ENCODE measurements at regions not wholly inside any gene's neighbourhood (a gene's known extent, or its start where the extent isn't known, plus 50 kb on each side); places are given as distances from the start of the nearest gene placed in this dataset.

DNA sequence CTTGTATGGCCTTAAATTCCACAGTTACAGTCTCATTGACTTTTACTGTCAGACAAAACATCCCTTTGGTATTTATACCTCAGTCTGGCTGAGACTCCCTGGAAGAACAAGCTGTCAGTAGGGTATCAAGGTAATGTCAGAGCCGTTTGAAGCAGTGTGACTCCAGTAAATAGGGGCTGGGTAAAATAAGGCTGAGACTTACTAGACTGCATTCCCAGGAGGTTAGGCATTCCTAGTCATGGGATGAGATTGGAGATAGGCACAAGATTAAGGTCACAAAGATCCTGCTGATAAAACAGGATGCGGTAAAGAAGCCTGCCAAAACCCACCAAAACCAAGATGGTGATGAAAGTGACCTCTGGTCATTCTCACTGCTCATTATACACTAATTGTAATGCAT, 219.5 kb upstream of the SKOR2 start:
- H3K4me1 Mint-ChIP-seq (ENCODE audit: low read depth), result no peaks in the 10 kb centered on the region
- no peak overlapping the region for H3K4me3 Mint-ChIP-seq (ENCODE audit: unreplicated experiment)
- TF ChIP-seq, protein P1, sequence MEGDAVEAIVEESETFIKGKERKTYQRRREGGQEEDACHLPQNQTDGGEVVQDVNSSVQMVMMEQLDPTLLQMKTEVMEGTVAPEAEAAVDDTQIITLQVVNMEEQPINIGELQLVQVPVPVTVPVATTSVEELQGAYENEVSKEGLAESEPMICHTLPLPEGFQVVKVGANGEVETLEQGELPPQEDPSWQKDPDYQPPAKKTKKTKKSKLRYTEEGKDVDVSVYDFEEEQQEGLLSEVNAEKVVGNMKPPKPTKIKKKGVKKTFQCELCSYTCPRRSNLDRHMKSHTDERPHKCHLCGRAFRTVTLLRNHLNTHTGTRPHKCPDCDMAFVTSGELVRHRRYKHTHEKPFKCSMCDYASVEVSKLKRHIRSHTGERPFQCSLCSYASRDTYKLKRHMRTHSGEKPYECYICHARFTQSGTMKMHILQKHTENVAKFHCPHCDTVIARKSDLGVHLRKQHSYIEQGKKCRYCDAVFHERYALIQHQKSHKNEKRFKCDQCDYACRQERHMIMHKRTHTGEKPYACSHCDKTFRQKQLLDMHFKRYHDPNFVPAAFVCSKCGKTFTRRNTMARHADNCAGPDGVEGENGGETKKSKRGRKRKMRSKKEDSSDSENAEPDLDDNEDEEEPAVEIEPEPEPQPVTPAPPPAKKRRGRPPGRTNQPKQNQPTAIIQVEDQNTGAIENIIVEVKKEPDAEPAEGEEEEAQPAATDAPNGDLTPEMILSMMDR (IDR thresholded peaks at IDR 0.05), result no peak
- H3K27ac Mint-ChIP-seq (ENCODE audit: unreplicated experiment), result no peak overlapping the region
- no peaks in the 10 kb centered on the region for H3K9me3 Mint-ChIP-seq (ENCODE audit: low read depth)
- no peaks in the 10 kb centered on the region for H3K36me3 Mint-ChIP-seq (ENCODE audit: low read depth)
- H3K27me3 Mint-ChIP-seq (ENCODE audit: low read depth), result peaks cover 6% of the 10 kb centered on the region
- DNase-seq (ENCODE audit: low spot score), result no peak

DNA sequence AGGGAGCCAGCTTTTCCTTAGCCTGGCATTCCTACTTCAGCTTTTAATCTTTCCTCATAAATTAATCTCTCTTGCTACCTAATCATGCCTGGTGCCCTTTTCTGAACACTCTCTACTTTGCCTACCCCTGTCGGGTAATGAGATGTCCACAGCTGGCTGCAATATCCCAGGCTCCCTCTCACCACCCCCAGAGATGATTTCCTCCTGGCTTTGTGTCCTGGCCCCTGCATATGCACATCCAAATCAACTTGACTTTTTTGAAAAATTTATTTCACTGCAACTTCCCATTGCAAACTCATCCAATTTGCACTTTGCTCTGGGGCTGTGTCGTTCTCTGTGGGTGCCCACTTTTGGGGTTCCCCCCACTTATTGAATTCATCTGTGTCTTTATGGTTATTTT, 218.1 kb upstream of the SKOR2 start:
- H3K4me3 Mint-ChIP-seq (ENCODE audit: unreplicated experiment), result no peak overlapping the region
- H3K9me3 Mint-ChIP-seq (ENCODE audit: low read depth), result no peaks in the 10 kb centered on the region
- TF ChIP-seq, protein P1 (IDR thresholded peaks at IDR 0.05), result no peak
- H3K27ac Mint-ChIP-seq (ENCODE audit: unreplicated experiment), result no peak overlapping the region
- no peak for DNase-seq (ENCODE audit: low spot score)
- peaks cover 6% of the 10 kb centered on the region for H3K27me3 Mint-ChIP-seq (ENCODE audit: low read depth)
- no peaks in the 10 kb centered on the region for H3K36me3 Mint-ChIP-seq (ENCODE audit: low read depth)
- H3K4me1 Mint-ChIP-seq (ENCODE audit: low read depth), result no peaks in the 10 kb centered on the region

DNA sequence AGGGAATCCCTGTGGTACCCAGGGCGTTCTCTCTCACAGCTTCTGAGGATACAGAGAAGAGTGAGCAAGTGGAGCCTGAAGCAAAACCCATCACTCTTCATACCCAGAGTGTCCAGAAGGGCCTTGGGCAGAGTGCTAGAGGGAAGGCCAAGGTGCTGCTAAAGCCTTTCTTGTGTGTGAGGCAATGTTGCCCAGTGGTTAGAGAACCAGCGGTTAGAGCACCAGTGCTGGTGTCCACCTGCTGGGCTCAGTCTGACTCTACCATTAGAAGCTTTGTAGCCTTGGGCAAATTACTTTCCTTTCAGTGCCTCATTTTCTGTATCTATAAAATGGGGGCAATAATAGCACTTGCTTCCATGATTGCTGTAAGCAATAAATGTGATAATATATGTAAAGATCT, 210.5 kb upstream of the SKOR2 start:
- DNase-seq (ENCODE audit: low spot score), result no peak
- no peaks in the 10 kb centered on the region for H3K9me3 Mint-ChIP-seq (ENCODE audit: low read depth)
- no peaks in the 10 kb centered on the region for H3K27me3 Mint-ChIP-seq (ENCODE audit: low read depth)
- TF ChIP-seq, protein P1 (IDR thresholded peaks at IDR 0.05), result no peak
- H3K36me3 Mint-ChIP-seq (ENCODE audit: low read depth), result no peaks in the 10 kb centered on the region
- no peaks in the 10 kb centered on the region for H3K4me1 Mint-ChIP-seq (ENCODE audit: low read depth)
- no peak overlapping the region for H3K4me3 Mint-ChIP-seq (ENCODE audit: unreplicated experiment)
- H3K27ac Mint-ChIP-seq (ENCODE audit: unreplicated experiment), result no peak overlapping the region

DNA sequence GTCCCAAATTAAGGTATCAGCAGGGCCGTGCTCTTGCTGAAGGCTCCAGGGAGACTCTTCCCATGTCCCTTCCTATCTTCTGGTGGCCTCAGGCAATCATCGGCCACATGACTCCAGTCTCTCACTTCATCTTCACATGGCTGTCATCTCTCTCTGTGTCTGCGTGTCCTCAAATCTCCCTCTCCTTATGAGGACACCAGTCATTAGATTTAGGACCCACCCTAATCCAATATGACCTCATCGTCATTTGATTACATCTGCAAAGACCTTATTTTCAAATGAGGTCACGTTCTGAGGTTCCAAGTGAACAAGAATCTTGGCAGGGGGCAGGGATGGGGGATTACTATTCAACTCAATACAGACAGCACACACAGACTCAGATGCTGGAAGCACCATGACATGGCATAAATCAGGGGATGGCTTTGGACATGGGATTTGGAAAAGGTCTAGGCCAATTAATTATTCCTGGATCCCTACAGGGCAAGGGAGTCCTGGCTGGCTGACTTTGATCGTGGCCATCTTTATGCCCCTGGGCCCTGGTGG, 210.0 kb upstream of the SKOR2 start:
- DNase-seq (ENCODE audit: low spot score), result no peak
- H3K36me3 Mint-ChIP-seq (ENCODE audit: low read depth), result no peaks in the 10 kb centered on the region
- no peaks in the 10 kb centered on the region for H3K4me1 Mint-ChIP-seq (ENCODE audit: low read depth)
- no peaks in the 10 kb centered on the region for H3K27me3 Mint-ChIP-seq (ENCODE audit: low read depth)
- TF ChIP-seq, protein P1 (IDR thresholded peaks at IDR 0.05), result no peak
- H3K27ac Mint-ChIP-seq (ENCODE audit: unreplicated experiment), result no peak overlapping the region
- no peaks in the 10 kb centered on the region for H3K9me3 Mint-ChIP-seq (ENCODE audit: low read depth)
- no peak overlapping the region for H3K4me3 Mint-ChIP-seq (ENCODE audit: unreplicated experiment)

DNA sequence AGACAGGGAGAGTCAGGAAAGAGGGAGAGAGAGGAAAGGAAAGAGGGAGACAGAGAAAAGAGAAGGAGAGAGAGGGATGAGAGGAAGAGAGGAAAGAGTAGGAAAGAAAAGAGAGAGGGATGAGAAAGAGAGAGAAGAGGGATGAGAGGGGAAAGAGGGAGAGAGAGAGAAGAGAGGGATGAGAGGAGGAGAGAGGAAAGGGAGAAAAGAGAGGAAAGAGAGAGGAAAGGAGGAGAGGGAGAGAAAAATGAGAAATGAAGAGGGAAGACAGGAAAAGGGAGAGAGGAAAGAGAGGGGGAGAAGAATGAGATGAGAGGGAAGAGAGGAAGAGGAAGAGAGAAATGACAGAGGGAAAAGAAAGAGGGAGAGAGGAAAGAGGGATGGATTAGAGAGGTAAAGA, 207.0 kb upstream of the SKOR2 start:
- no peaks in the 10 kb centered on the region for H3K36me3 Mint-ChIP-seq (ENCODE audit: low read depth)
- H3K9me3 Mint-ChIP-seq (ENCODE audit: low read depth), result no peaks in the 10 kb centered on the region
- H3K27ac Mint-ChIP-seq (ENCODE audit: unreplicated experiment), result no peak overlapping the region
- no peak for DNase-seq (ENCODE audit: low spot score)
- H3K4me1 Mint-ChIP-seq (ENCODE audit: low read depth), result no peaks in the 10 kb centered on the region
- no peak overlapping the region for H3K4me3 Mint-ChIP-seq (ENCODE audit: unreplicated experiment)
- H3K27me3 Mint-ChIP-seq (ENCODE audit: low read depth), result no peaks in the 10 kb centered on the region
- TF ChIP-seq, protein P1 (IDR thresholded peaks at IDR 0.05), result no peak

Measured in chondrocyte (in vitro differentiated cells).